B cell (primary cell): ENCODE measurements at regions not wholly inside any gene's neighbourhood (a gene's known extent, or its start where the extent isn't known, plus 50 kb on each side); places are given as distances from the start of the nearest gene placed in this dataset.

Source experiments
- EZH2 ChIP-seq: IDR thresholded peaks from 2 replicates; pipeline ENCODE4 v1.6.1; 2012; ENCODE audit warnings: borderline replicate concordance, low read depth, mild to moderate bottlenecking, moderate library complexity, low read length; ENCODE audit not compliant: insufficient read depth, poor library complexity, severe bottlenecking
- TF ChIP-seq, protein P1 (sequence below): fragments of 200-600 bp; IDR thresholded peaks from one replicate; pipeline ENCODE4 v1.8.0; 2022; ENCODE audit warnings: antibody characterized with exemption, mild to moderate bottlenecking

DNA sequence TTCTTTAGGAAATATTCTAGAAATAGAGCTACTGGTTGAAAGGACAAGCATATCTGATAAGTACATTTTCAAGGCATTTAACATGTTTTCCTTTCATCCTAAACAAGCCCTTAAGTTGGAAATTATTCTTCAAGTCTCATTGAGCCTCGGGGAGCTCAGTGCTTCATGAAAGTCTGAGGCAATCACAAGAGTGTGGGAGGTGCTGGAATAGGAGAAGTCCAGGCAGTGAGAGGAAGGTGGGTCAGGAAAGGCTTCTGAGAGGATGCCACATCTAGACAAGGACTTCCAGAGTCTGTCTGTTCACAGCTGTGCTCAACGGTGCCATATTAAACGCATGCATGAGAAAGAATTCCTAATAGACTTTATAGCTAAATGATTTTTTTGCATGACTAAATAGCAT is 69.8 kb downstream of the CD83 start:
- TF ChIP-seq, protein P1, sequence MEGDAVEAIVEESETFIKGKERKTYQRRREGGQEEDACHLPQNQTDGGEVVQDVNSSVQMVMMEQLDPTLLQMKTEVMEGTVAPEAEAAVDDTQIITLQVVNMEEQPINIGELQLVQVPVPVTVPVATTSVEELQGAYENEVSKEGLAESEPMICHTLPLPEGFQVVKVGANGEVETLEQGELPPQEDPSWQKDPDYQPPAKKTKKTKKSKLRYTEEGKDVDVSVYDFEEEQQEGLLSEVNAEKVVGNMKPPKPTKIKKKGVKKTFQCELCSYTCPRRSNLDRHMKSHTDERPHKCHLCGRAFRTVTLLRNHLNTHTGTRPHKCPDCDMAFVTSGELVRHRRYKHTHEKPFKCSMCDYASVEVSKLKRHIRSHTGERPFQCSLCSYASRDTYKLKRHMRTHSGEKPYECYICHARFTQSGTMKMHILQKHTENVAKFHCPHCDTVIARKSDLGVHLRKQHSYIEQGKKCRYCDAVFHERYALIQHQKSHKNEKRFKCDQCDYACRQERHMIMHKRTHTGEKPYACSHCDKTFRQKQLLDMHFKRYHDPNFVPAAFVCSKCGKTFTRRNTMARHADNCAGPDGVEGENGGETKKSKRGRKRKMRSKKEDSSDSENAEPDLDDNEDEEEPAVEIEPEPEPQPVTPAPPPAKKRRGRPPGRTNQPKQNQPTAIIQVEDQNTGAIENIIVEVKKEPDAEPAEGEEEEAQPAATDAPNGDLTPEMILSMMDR: no peak
- TF ChIP-seq EZH2: no peak
